ENCODE measurements at regions not wholly inside any gene's neighbourhood (a gene's known extent, or its start where the extent isn't known, plus 50 kb on each side); places are given as distances from the start of the nearest gene placed in this dataset.
"Not testable (repeated sequence)": the region's sequence is repeated elsewhere in the genome, so short reads cannot be mapped to it uniquely, and the experiment has no call there.

DNA sequence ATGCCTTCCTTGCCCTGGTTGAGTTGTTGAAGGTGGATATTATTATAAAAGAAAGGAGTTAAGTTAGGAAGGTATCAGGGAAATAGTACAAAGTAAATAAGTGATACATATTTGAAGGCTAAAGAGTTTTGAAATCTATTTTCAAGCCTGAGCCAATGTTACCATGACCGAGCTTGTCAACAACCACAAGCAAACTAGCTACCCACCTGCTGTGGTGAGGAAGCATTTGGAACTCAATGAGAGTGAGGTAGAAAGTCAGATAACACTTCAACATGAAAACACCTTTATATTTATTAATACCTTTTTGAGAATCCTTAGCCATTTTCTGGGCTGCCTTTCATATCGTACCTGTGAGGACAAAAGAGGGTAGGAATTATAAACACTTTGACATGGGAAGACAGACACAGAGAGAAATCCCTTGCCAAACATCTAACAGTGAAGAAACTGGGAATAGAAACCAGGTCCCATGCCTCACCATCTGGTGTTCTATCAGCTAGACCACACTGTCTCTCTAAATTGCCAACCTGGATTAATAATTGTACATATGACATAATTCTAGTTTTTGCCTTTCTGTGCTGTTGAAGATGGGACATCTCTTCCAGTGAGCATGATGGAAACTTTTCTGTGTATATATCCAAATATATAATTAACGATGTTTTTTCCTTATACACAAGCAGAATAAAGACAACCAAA lies 606.4 kb upstream of the NR3C2 start:
- CTCF ChIA-PET, result no interaction called here
- TF ChIP-seq, protein P1, sequence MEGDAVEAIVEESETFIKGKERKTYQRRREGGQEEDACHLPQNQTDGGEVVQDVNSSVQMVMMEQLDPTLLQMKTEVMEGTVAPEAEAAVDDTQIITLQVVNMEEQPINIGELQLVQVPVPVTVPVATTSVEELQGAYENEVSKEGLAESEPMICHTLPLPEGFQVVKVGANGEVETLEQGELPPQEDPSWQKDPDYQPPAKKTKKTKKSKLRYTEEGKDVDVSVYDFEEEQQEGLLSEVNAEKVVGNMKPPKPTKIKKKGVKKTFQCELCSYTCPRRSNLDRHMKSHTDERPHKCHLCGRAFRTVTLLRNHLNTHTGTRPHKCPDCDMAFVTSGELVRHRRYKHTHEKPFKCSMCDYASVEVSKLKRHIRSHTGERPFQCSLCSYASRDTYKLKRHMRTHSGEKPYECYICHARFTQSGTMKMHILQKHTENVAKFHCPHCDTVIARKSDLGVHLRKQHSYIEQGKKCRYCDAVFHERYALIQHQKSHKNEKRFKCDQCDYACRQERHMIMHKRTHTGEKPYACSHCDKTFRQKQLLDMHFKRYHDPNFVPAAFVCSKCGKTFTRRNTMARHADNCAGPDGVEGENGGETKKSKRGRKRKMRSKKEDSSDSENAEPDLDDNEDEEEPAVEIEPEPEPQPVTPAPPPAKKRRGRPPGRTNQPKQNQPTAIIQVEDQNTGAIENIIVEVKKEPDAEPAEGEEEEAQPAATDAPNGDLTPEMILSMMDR (IDR thresholded peaks at IDR 0.05; ENCODE audit: insufficient read depth, low read length, missing control alignments), result no peak
- no peak overlapping the region for H3K4me3 ChIP-seq (ENCODE audit: low read depth, low read length)
- POLR2A ChIA-PET, result no interaction called here
- DNase-seq (ENCODE audit: low read depth, low spot score), result no peak

- TF ChIP-seq, protein P1 (IDR thresholded peaks at IDR 0.05; ENCODE audit: insufficient read depth, low read length, missing control alignments), result no peak
- CTCF ChIA-PET, result no interaction called here
- no peak for DNase-seq (ENCODE audit: low read depth, low spot score)
- H3K4me3 ChIP-seq (ENCODE audit: low read depth, low read length), result no peak overlapping the region
- POLR2A ChIA-PET, result no interaction called here
These were observed 605.2 kb upstream of the NR3C2 start for GRCh38 chr4:149047368-149047767.

DNA sequence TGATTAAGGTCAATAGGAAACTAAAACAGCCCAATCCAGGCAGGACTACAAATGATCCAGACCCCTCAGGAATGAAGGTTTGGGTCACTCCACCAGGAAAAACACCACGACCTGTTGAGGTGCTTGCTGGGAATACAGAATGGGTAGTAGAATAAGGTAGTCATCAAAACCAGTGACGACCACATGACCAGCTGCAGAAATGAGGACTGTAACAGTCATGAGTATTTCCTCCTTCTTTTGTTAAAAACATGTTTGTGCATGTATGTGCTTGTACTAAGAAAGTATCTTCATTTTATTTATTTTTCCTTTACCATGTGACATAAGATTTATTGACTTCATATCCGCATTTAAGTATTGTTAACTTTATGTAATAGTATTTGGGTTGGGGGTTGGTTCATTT lies 603.5 kb upstream of the NR3C2 start:
- DNase-seq (ENCODE audit: low read depth, low spot score), result no peak
- POLR2A ChIA-PET, result no interaction called here
- CTCF ChIA-PET, result no interaction called here
- TF ChIP-seq, protein P1 (IDR thresholded peaks at IDR 0.05; ENCODE audit: insufficient read depth, low read length, missing control alignments), result no peak
- H3K4me3 ChIP-seq (ENCODE audit: low read depth, low read length), result no peak overlapping the region

DNA sequence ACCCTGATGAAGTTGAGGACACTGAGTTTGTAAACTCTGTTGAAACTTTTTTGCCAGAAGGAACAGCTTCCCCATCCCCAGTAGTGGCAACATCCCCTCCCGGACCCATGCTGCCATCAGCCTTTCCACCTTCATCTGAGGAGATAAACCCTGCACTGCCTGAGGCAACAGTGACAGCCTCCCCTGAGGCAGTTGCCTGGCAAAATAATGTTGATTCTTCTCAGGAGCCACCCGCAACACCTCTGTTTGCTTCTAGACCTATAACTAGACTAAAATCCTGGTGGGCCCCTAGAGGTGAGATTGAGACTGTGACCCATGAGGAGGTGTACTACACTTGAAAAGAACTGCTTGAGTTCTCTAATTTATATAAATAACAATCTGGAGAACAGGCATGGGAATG lies 597.6 kb upstream of the NR3C2 start:
- CTCF ChIA-PET; H3K4me3 ChIP-seq (ENCODE audit: low read depth, low read length); POLR2A ChIA-PET; DNase-seq (ENCODE audit: low read depth, low spot score): not testable (repeated sequence)

GRCh38 chr4:149031399-149031798 lies 589.2 kb upstream of the NR3C2 start:
- POLR2A ChIA-PET, result no interaction called here
- no peak for DNase-seq (ENCODE audit: low read depth, low spot score)
- TF ChIP-seq, protein P1 (IDR thresholded peaks at IDR 0.05; ENCODE audit: insufficient read depth, low read length, missing control alignments), result no peak
- CTCF ChIA-PET, result interaction anchor here (0.7 to 1.3 kb wide), 5 partner anchors 9 to 233 kb away, joined by 3 to 7 read pairs (median 4); no protein-coding TSS in a partner anchor
- H3K4me3 ChIP-seq (ENCODE audit: low read depth, low read length), result no peak overlapping the region

- TF ChIP-seq, protein P1 (IDR thresholded peaks at IDR 0.05; ENCODE audit: insufficient read depth, low read length, missing control alignments), result no peak
- no peak overlapping the region for H3K4me3 ChIP-seq (ENCODE audit: low read depth, low read length)
- POLR2A ChIA-PET, result no interaction called here
- DNase-seq (ENCODE audit: low read depth, low spot score), result no peak
- CTCF ChIA-PET, result no interaction called here
These were observed 586.9 kb upstream of the NR3C2 start for GRCh38 chr4:149029056-149029651.

- no peak for DNase-seq (ENCODE audit: low read depth, low spot score)
- no peak overlapping the region for H3K4me3 ChIP-seq (ENCODE audit: low read depth, low read length)
- ChIA-PET CTCF (no interaction called here), POLR2A (no interaction called here)
- TF ChIP-seq, protein P1 (IDR thresholded peaks at IDR 0.05; ENCODE audit: insufficient read depth, low read length, missing control alignments), result no peak
These were observed 584.5 kb upstream of the NR3C2 start for GRCh38 chr4:149026696-149027095.
